Heart left ventricle (tissue), 13 donors: ENCODE measurements at regions not wholly inside any gene's neighbourhood (a gene's known extent, or its start where the extent isn't known, plus 50 kb on each side); places are given as distances from the start of the nearest gene placed in this dataset.

Source experiments
- CTCF ChIP-seq, 12 donors: fragments of 200-600 bp; sonication (generic) in 4 of 12; IDR thresholded peaks; one replicate each; pipeline versions ENCODE4 v1.5.0 to v1.8.0; 2018 to 2022; ENCODE audit warnings: antibody characterized with exemption in 12 of 12, mild to moderate bottlenecking in 5 of 12
- POLR2A ChIP-seq, 2 donors: fragments of 450-650 bp; IDR thresholded peaks; one replicate each; pipeline ENCODE4 v1.6.1; 2017; ENCODE audit warnings: antibody characterized with exemption in 2 of 2, mild to moderate bottlenecking in 2 of 2, moderate library complexity in 2 of 2
- donor health status: ischemic (EF 13 %, LVEDD 7.1; RV severe dilation, severe dysfunction).
- donor health status: DM: no; HTN: yes; CAD: no.
- donor health status: DM: no; HTN: no; CAD: no.
- donor health status: ischemic (EF 25% LVEDD 6.9; RV normal size, moderate dysfunction).
- donor health status: ischemic (EF 25% LVEDD 5.7; RV mildly dilated, moderate dysfunction).
- donor health status: ischemic (EF 35%, LVEDD 5.7; RV mildly dilated, moderate dysfunction).
- donor health status: nonischemic (EF 11% LVEDD 7.7; RV severe dilation, severe dysfunction).
- donor health status: DM: yes; HTN: yes; CAD: no.
- donor health status: PGD.
- donor health status: ischemic (EF 29% LVEDD 5.4; RV normal size, mild dysfunction).
- donor health status: nonischemic (EF 23%, LVEDD 6.1; RV moderate dilation, normal function).

GRCh38 chr6:81668615-81669047, 83.8 kb downstream of the TENT5A start:
- no peak for TF ChIP-seq CTCF (IDR thresholded peaks at IDR 0.05)
- no peak for TF ChIP-seq POLR2A (IDR thresholded peaks at IDR 0.05)
